ENCODE measurements at regions not wholly inside any gene's neighbourhood (a gene's known extent, or its start where the extent isn't known, plus 50 kb on each side); places are given as distances from the start of the nearest gene placed in this dataset.

- Mint-ChIP-seq H3K4me3 (ENCODE audit: unreplicated experiment) (no peak overlapping the region), H3K36me3 (ENCODE audit: low read depth) (peaks cover 3% of the 10 kb centered on the region), H3K27ac (ENCODE audit: unreplicated experiment) (no peak overlapping the region), H3K27me3 (ENCODE audit: low read depth) (no peaks in the 10 kb centered on the region), H3K9me3 (ENCODE audit: low read depth) (peaks cover 5% of the 10 kb centered on the region), H3K4me1 (ENCODE audit: low read depth) (peaks cover 23% of the 10 kb centered on the region)
- no peak for DNase-seq (ENCODE audit: low spot score)
- TF ChIP-seq CTCF (IDR thresholded peaks at IDR 0.05), result no peak
Measured at GRCh38 chr5:6806668-6807067, 93.4 kb downstream of the TENT4A start.

DNA sequence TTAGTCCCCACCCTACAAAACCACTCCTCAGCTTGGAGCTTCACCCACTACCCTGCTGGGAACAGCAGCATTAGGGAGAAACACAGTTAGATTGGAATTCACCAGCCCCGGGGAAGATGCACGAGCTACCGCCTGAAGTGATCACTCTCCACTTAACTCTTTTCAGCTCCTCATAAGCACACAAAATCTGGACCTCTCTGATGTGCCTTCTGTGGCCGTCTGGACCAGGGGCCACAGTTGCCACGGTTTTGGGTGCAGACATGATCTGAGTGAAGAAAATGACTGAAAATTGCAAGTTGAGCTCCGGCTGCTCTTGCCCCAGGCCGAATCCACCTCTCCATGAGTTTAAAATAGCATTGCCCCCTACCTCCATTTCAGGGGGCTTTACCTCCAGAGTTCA is 95.2 kb downstream of the TENT4A start:
- no peak for TF ChIP-seq CTCF (IDR thresholded peaks at IDR 0.05)
- H3K27ac Mint-ChIP-seq (ENCODE audit: unreplicated experiment), result no peak overlapping the region
- H3K9me3 Mint-ChIP-seq (ENCODE audit: low read depth), result peaks cover 5% of the 10 kb centered on the region
- no peak overlapping the region for H3K4me3 Mint-ChIP-seq (ENCODE audit: unreplicated experiment)
- H3K36me3 Mint-ChIP-seq (ENCODE audit: low read depth), result peaks cover 3% of the 10 kb centered on the region
- H3K4me1 Mint-ChIP-seq (ENCODE audit: low read depth), result peaks cover 23% of the 10 kb centered on the region
- H3K27me3 Mint-ChIP-seq (ENCODE audit: low read depth), result no peaks in the 10 kb centered on the region
- no peak for DNase-seq (ENCODE audit: low spot score)

DNA sequence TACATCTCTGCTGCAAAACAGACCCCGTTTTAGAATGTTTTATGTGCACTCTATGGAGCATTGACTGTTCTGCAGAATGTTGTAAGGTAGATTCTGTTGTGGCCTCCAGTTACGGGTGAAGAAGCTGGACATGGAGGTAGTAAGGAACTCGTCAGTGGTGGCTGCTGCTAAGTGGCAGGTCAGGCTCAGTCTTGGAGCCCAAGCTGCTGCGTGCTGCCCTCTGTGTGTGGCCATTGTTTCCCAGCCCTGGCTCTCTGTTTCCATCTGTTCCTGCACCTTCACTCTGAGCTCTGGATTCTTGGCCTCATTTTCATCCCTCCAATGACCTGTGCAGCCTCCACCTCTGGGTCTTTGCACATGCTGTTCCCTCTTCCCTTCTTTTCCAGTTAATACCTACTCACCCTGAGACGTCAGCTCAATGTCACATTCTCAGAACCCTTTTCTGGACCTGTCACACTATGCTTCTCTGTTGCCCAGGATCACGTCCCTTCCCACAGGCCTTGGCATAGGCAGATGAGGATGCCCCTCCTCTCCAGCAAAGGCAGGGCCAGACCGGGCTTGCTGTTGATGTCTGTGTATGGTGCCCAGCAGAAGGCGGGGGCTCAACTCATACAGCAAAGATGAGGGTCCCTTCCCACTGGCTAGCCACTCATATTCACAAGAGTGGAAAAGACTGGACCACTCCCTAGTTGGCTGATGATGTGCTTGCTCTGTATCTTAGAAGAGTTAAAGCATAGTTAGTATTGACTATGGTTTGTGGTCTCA is 97.6 kb downstream of the TENT4A start:
- Mint-ChIP-seq H3K36me3 (ENCODE audit: low read depth) (peaks cover 3% of the 10 kb centered on the region), H3K27ac (ENCODE audit: unreplicated experiment) (no peak overlapping the region)

GRCh38 chr5:6812091-6812490 is 98.9 kb downstream of the TENT4A start:
- TF ChIP-seq CTCF (IDR thresholded peaks at IDR 0.05), result no peak
- H3K36me3 Mint-ChIP-seq (ENCODE audit: low read depth), result no peaks in the 10 kb centered on the region

More for the DNA sequence above, 97.6 kb downstream of the TENT4A start:
- H3K4me1 Mint-ChIP-seq (ENCODE audit: low read depth), result peaks cover under 1% of the 10 kb centered on the region
- no peak for DNase-seq (ENCODE audit: low spot score)
- TF ChIP-seq CTCF (IDR thresholded peaks at IDR 0.05), result no peak
- H3K27me3 Mint-ChIP-seq (ENCODE audit: low read depth), result no peaks in the 10 kb centered on the region
- no peak overlapping the region for H3K4me3 Mint-ChIP-seq (ENCODE audit: unreplicated experiment)
- peaks cover 5% of the 10 kb centered on the region for H3K9me3 Mint-ChIP-seq (ENCODE audit: low read depth)

DNA sequence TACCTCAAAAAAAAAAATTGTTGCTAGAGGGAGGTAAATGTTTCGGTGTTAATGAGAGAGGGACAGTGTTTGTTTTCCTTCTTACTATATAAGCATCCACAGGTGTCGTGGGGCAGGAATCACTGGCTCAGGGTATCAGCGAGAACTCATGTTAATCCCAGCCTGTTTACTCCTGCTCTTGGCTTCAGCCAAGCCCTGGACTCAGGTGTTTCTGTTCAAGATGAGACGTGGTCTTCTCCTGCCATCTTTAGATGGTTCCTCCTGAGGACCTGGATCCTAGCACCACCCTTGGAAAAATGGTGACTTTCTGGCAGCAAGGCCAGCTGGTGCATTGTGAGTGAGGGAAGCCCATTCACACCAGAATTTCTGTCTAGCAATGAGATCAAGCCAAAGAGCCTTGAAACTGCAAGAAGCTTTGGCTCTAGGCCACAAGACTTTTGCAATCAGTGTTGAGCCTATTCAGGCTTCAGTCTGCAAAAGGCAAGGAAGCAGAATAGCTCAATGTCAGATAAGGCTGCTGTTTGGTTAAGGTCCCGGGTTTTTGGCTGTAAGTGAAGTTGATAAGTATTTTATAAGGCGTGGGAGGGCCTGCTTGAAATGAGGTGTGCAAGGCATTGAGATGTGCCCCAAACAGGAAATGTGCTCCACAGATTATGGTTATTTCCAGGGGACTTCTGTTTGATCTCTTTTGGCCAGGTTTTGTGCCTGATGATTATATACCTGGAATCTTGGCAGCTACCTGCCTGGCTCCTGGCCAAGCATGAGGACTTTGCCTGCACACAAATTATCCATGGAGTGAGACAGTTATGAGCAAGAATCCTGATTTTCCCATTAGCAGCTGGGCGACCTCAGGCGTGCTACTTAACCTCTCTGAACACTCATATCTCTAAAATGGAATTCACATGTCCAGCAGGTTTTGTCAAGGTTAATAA is 99.8 kb downstream of the TENT4A start:
- Mint-ChIP-seq H3K27me3 (ENCODE audit: low read depth) (no peaks in the 10 kb centered on the region), H3K4me1 (ENCODE audit: low read depth) (no peaks in the 10 kb centered on the region), H3K27ac (ENCODE audit: unreplicated experiment) (no peak overlapping the region), H3K9me3 (ENCODE audit: low read depth) (no peaks in the 10 kb centered on the region), H3K4me3 (ENCODE audit: unreplicated experiment) (no peak overlapping the region), H3K36me3 (ENCODE audit: low read depth) (no peaks in the 10 kb centered on the region)
- TF ChIP-seq CTCF (IDR thresholded peaks at IDR 0.05), result no peak
- DNase-seq (ENCODE audit: low spot score), result no peak

More at GRCh38 chr5:6812091-6812490, 98.9 kb downstream of the TENT4A start:
- DNase-seq (ENCODE audit: low spot score), result no peak
- Mint-ChIP-seq H3K9me3 (ENCODE audit: low read depth) (no peaks in the 10 kb centered on the region), H3K27me3 (ENCODE audit: low read depth) (no peaks in the 10 kb centered on the region), H3K4me3 (ENCODE audit: unreplicated experiment) (no peak overlapping the region), H3K27ac (ENCODE audit: unreplicated experiment) (no peak overlapping the region), H3K4me1 (ENCODE audit: low read depth) (no peaks in the 10 kb centered on the region)
